Breast epithelium (tissue), 3 donors: ENCODE measurements at regions not wholly inside any gene's neighbourhood (a gene's known extent, or its start where the extent isn't known, plus 50 kb on each side); places are given as distances from the start of the nearest gene placed in this dataset.

Source experiments
- CTCF ChIP-seq, 3 donors: fragments of 450-650 bp; IDR thresholded peaks; one replicate each; pipeline ENCODE4 v1.5.1; 2016 to 2017; ENCODE audit warnings: antibody characterized with exemption in 3 of 3, mild to moderate bottlenecking in 3 of 3, moderate library complexity in 3 of 3
- POLR2AphosphoS5 ChIP-seq, 3 donors: sonication (generic); formaldehyde crosslinking; IDR thresholded peaks; one replicate each; pipeline ENCODE4 v1.6.1; 2017; ENCODE audit warnings: antibody characterized with exemption in 3 of 3

- TF ChIP-seq CTCF (IDR thresholded peaks at IDR 0.05) (no peak), POLR2AphosphoS5 (IDR thresholded peaks at IDR 0.05) (no peak)
Measured at GRCh38 chr11:104538313-104538712, 359.9 kb downstream of the CASP12 start.
